Kidney epithelial cell (primary cell): ENCODE measurements at regions not wholly inside any gene's neighbourhood (a gene's known extent, or its start where the extent isn't known, plus 50 kb on each side); places are given as distances from the start of the nearest gene placed in this dataset.

Source experiments
- DNase-seq: peaks from one replicate; pipeline ENCODE4 v3.0.0-alpha.2; 2010; ENCODE audit warnings: low read depth
- H3K27me3 ChIP-seq: 2 replicates; pipeline ENCODE4 v1.6.0; 2011; ENCODE audit warnings: low read length; ENCODE audit not compliant: control insufficient read depth, insufficient read depth
- H3K36me3 ChIP-seq: 2 replicates; pipeline ENCODE4 v1.5.1; 2011; ENCODE audit warnings: low read length; ENCODE audit not compliant: control insufficient read depth, insufficient read depth
- H3K4me3 ChIP-seq: 2 replicates; pipeline ENCODE4 v1.5.1; 2011; ENCODE audit warnings: low read depth, mild to moderate bottlenecking, control low read depth, low read length
- CTCF ChIP-seq: IDR thresholded peaks from 2 replicates; pipeline ENCODE4 v1.5.1; 2011; ENCODE audit warnings: mild to moderate bottlenecking, moderate library complexity, low read length, control low read depth, inconsistent platforms; ENCODE audit not compliant: insufficient read depth, poor library complexity, severe bottlenecking

- no peak for TF ChIP-seq CTCF
- no peak for DNase-seq
- Histone ChIP-seq H3K4me3 (no peak overlapping the region), H3K36me3 (no peaks in the 10 kb centered on the region), H3K27me3 (no peaks in the 10 kb centered on the region)
Measured at GRCh38 chr5:15209053-15209762, 290.8 kb upstream of the FBXL7 start.

GRCh38 chr5:15206133-15206532, 293.8 kb upstream of the FBXL7 start:
- Histone ChIP-seq H3K4me3 (no peak overlapping the region), H3K27me3 (no peaks in the 10 kb centered on the region), H3K36me3 (no peaks in the 10 kb centered on the region)
- no peak for DNase-seq
- no peak for TF ChIP-seq CTCF

GRCh38 chr5:15203376-15203775, 296.6 kb upstream of the FBXL7 start:
- TF ChIP-seq CTCF, result no peak
- H3K27me3 ChIP-seq, result no peaks in the 10 kb centered on the region
- no peaks in the 10 kb centered on the region for H3K36me3 ChIP-seq
- no peak overlapping the region for H3K4me3 ChIP-seq
- DNase-seq, result no peak

- Histone ChIP-seq H3K27me3 (no peaks in the 10 kb centered on the region), H3K36me3 (no peaks in the 10 kb centered on the region), H3K4me3 (no peak overlapping the region)
- DNase-seq, result no peak
- peak; percentile 5 for TF ChIP-seq CTCF
Measured at GRCh38 chr5:15191012-15191411, 309.0 kb upstream of the FBXL7 start.

GRCh38 chr5:15183520-15183919, 311.9 kb upstream of the ANKH start:
- H3K27me3 ChIP-seq, result no peaks in the 10 kb centered on the region
- H3K4me3 ChIP-seq, result no peak overlapping the region
- no peaks in the 10 kb centered on the region for H3K36me3 ChIP-seq
- TF ChIP-seq CTCF, result peak; percentile 20
- no peak for DNase-seq

GRCh38 chr5:15170173-15170572, 298.6 kb upstream of the ANKH start:
- no peaks in the 10 kb centered on the region for H3K36me3 ChIP-seq
- TF ChIP-seq CTCF, result no peak
- DNase-seq, result no peak
- H3K27me3 ChIP-seq, result no peaks in the 10 kb centered on the region
- no peak overlapping the region for H3K4me3 ChIP-seq
